GM10847 (cell line): ENCODE measurements at regions not wholly inside any gene's neighbourhood (a gene's known extent, or its start where the extent isn't known, plus 50 kb on each side); places are given as distances from the start of the nearest gene placed in this dataset.

ENCODE experiments used
- POLR2A ChIP-seq: IDR thresholded peaks from 2 replicates; pipeline ENCODE4 v1.6.1; 2011; ENCODE audit not compliant: insufficient read length; ENCODE audit errors: extremely low read depth

GRCh38 chr2:7672685-7673071, 755.5 kb downstream of the RNF144A start:
- no peak for TF ChIP-seq POLR2A

GRCh38 chr2:7673101-7673500, 755.9 kb downstream of the RNF144A start:
- TF ChIP-seq POLR2A = no peak

GRCh38 chr2:7673853-7674252, 756.6 kb downstream of the RNF144A start:
- no peak for TF ChIP-seq POLR2A

- TF ChIP-seq POLR2A = no peak
Observed at GRCh38 chr2:7674606-7675005, 757.4 kb downstream of the RNF144A start.

- TF ChIP-seq POLR2A = no peak
Observed at GRCh38 chr2:7676714-7677113, 759.5 kb downstream of the RNF144A start.

GRCh38 chr2:7681881-7682461, 764.8 kb downstream of the RNF144A start:
- no peak for TF ChIP-seq POLR2A

- TF ChIP-seq POLR2A = no peak
Observed at GRCh38 chr2:7683196-7683595, 766.0 kb downstream of the RNF144A start.

GRCh38 chr2:7683708-7684107, 766.5 kb downstream of the RNF144A start:
- no peak for TF ChIP-seq POLR2A

- no peak for TF ChIP-seq POLR2A
Observed at GRCh38 chr2:7685342-7686015, 768.3 kb downstream of the RNF144A start.

- TF ChIP-seq POLR2A = no peak
Observed at GRCh38 chr2:7686016-7686385, 768.8 kb downstream of the RNF144A start.

GRCh38 chr2:7691961-7692656, 774.9 kb downstream of the RNF144A start:
- TF ChIP-seq POLR2A = no peak

- TF ChIP-seq POLR2A = no peak
Observed at GRCh38 chr2:7692657-7693161, 775.5 kb downstream of the RNF144A start.

- TF ChIP-seq POLR2A = no peak
Observed at GRCh38 chr2:7693246-7694075, 776.2 kb downstream of the RNF144A start.

- no peak for TF ChIP-seq POLR2A
Observed at GRCh38 chr2:7694076-7694985, 777.1 kb downstream of the RNF144A start.
